MM.1S (cell line): ENCODE measurements at regions not wholly inside any gene's neighbourhood (a gene's known extent, or its start where the extent isn't known, plus 50 kb on each side); places are given as distances from the start of the nearest gene placed in this dataset.

Experiments
- EZH2phosphoT487 ChIP-seq: fragments of 300-600 bp; sonication (generic); IDR thresholded peaks from 2 replicates; pipeline ENCODE4 v1.6.1; 2018; ENCODE audit warnings: antibody characterized with exemption, low read length
- TF ChIP-seq, protein P1 (sequence below): fragments of 300-600 bp; sonication (generic); IDR thresholded peaks from 2 replicates; pipeline ENCODE4 v1.5.1; 2016; ENCODE audit warnings: antibody characterized with exemption, low read length, mixed read lengths

DNA sequence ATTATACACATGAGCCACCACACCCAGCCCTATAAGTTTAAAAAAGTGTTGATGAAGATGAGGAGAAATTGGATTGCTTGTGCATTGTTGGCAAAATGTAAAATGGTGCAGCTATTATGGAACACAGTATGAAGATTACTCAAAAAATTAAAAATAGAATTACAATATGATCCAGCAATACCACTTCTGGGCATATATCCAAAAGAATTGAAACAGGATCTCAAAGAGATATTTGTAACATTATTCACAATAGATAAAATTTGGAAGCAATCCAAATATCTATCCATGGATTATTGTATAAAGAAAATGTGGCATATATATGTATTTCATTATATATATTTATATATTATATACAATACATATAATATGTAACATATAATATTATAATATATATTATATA is 515.6 kb upstream of the GNPDA2 start:
- TF ChIP-seq, protein P1, sequence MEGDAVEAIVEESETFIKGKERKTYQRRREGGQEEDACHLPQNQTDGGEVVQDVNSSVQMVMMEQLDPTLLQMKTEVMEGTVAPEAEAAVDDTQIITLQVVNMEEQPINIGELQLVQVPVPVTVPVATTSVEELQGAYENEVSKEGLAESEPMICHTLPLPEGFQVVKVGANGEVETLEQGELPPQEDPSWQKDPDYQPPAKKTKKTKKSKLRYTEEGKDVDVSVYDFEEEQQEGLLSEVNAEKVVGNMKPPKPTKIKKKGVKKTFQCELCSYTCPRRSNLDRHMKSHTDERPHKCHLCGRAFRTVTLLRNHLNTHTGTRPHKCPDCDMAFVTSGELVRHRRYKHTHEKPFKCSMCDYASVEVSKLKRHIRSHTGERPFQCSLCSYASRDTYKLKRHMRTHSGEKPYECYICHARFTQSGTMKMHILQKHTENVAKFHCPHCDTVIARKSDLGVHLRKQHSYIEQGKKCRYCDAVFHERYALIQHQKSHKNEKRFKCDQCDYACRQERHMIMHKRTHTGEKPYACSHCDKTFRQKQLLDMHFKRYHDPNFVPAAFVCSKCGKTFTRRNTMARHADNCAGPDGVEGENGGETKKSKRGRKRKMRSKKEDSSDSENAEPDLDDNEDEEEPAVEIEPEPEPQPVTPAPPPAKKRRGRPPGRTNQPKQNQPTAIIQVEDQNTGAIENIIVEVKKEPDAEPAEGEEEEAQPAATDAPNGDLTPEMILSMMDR: no peak
- TF ChIP-seq EZH2phosphoT487: no peak
